ENCODE measurements at regions not wholly inside any gene's neighbourhood (a gene's known extent, or its start where the extent isn't known, plus 50 kb on each side); places are given as distances from the start of the nearest gene placed in this dataset.

GRCh38 chr15:92565351-92566125 lies 90.0 kb downstream of the FAM174B start:
- no peak for DNase-seq (ENCODE audit: low read depth, low spot score)

GRCh38 chr15:92561754-92562153 lies 93.8 kb downstream of the FAM174B start:
- DNase-seq (ENCODE audit: low read depth, low spot score): no peak

DNA sequence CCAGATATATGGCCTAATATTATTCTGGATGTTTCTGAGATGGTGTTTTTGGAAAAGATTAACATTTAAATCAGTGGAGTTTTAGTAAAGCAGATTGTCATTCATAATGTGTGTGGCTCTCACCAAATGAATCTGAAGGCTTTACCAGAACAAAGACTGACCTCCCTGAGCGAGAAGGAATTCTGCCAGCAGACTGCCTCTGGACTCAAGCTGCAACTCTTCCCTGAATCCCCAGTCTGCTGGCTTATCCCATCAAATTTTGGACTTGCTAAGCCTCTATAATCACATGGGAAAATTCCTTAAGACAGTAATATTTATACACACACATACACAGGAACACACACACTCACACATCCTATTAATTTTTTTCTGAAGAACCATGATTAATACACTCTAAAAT lies 102.3 kb downstream of the FAM174B start:
- no peak for DNase-seq (ENCODE audit: low read depth, low spot score)

GRCh38 chr15:92545996-92546395 lies 109.6 kb downstream of the FAM174B start:
- no peak for DNase-seq (ENCODE audit: low read depth, low spot score)

GRCh38 chr15:92541291-92542200 lies 114.0 kb downstream of the FAM174B start:
- DNase-seq (ENCODE audit: low read depth, low spot score): no peak

GRCh38 chr15:92538115-92538514 lies 117.5 kb downstream of the FAM174B start:
- DNase-seq (ENCODE audit: low read depth, low spot score): no peak

DNA sequence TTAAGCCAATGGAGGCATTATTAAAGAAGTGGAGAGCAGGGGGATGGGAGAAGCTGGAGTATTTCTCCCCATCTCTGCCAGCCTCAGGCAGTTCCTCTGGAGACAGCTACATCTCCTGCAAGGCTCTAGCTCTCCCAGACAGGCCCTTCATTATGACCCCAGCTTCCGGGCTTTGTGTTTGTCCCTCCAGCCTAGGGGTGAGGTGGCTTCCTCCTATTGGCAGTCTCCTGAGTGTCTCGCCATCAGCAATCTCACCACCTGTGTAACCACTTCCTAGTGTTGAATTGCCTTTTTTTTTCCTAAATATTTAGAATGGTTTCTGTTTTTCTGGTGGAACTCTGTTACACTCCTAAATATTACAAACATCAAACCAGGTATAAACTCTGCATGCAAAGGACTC lies 122.3 kb downstream of the FAM174B start:
- no peak for DNase-seq (ENCODE audit: low read depth, low spot score)

DNA sequence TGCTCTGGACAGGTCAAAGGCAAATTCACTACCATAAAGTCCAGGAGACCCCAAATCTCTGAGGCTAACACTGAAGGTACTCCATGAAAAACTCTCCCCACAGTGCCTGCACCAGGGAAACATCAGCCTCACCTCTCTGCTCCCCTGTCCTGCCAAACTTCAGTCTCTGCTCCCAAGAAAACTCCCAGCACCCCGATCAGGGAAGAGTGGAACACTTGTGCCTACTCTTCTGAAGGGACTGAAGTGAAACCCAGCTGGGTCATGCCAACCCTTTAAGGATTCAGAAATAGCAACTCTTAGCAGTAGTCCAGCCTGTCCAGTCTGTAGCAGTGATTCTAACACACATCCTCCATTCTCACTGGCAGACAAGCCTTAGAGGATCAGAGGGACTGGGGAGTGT lies 124.2 kb downstream of the FAM174B start:
- no peak for DNase-seq (ENCODE audit: low read depth, low spot score)

DNA sequence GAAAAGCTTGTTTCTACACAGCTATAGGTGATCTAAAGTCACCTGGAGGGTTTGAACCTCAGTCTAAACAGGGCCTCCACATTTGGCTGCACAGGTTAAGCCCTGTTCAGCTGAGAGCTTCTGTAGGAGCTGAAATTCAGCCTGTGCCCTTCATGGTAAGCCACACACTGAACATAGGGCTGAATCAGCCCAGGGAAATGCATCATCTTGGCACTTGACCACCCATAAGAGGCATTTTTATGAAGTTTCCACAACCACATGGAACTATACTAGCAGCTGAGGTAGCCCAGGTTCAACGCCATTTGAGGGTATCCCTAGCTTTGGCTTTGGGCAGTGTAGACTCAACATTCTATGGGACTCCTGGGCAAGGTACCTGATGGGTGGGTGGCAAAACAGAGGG lies 126.8 kb downstream of the FAM174B start:
- DNase-seq (ENCODE audit: low read depth, low spot score): no peak

DNA sequence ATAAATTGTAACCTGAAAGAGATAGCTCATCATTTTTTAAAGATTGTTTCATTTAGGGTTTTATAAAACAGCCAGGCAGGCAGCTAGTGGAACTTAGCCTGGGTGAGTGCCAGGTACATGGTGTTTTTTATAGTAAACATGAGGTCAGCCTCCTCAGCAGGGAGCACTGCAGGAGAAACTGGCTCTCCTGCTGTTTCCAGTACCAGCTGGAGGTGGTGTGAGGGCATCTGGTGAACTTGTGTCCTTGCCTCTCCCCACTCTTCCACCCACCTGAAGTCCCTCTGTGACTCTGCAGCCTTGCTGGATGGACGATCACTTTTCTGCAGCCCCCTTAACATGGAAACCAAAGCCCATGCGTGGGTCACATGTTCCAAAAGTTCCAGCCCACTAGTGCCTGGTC lies 128.4 kb downstream of the FAM174B start:
- no peak for DNase-seq (ENCODE audit: low read depth, low spot score)

GRCh38 chr15:92525758-92526245 lies 129.8 kb downstream of the FAM174B start:
- DNase-seq (ENCODE audit: low read depth, low spot score): no peak

- no peak for DNase-seq (ENCODE audit: low read depth, low spot score)
Measured at GRCh38 chr15:92524874-92525565, 130.6 kb downstream of the FAM174B start.

- DNase-seq (ENCODE audit: low read depth, low spot score): no peak
Measured at GRCh38 chr15:92524161-92524560, 130.5 kb downstream of the ST8SIA2 start.

DNA sequence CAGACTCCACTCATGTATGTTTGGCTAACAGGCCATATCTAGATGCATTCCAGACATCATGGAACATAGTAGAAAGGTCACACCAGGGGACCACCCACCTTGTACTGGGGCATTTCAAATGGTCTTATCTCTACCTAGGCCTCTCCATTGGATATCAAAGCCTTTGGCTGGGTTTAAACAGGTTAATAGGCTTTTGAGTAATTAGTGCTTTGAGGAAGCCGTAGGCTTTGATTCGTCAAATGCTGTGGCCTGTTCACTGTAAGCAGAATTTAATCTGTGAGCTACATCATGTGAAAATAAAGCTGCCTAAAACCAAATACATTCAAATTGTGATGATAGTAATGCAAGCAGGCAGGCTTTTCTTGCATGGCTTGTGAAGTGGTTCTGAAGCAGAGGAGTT lies 129.5 kb downstream of the ST8SIA2 start:
- DNase-seq (ENCODE audit: low read depth, low spot score): no peak

DNA sequence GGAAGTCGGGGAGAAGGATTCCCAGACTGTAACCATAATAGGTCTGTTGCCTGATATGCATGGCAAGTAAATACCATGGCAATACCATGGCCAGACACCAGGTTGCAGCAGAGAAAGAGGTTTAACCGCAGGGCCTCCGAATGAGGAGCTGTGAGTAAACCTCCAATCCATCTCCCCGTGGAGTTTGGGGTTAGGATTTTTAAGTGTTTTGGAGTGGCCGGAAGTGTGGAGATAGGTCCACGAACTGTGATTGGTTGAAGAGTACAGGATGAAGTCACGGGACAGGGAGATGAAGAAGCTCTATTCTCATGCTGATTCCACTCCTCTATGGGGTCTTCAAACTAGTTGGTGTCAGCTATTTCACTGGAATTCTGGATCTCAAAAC lies 127.9 kb downstream of the ST8SIA2 start:
- DNase-seq (ENCODE audit: low read depth, low spot score): peak; percentile 13

DNA sequence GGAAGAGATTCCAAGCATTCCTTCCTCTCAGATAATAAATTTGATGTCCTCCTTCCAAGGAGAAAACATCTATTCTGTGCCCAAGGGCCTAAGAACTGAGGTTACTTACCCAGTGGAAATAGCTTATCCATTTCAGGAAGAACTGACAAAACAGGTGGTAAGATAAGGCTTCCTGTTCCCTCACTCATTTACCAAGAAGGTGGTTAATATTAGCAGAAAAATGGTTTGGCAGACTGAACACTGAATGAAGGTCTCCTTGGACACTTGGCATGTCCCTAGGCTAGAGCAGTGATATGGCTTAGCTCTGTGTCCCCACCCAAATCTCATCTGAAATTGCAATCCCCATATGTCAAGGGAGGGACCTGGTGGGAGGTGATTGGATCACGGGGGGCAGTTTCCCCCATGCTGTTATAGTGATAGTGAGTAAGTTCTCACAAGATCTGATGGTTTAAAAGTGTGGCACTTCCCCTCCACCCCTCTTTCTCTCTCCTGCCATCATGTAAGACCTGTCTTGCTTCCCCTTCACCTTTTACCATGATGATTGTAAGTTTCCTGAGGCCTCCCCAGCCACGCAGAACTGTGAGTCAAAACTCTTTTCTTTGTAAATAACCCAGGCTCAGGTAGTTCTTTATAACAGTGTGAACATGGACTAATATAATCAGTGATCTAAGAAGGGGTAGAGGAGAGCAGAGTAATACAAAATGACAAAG lies 127.4 kb downstream of the ST8SIA2 start:
- DNase-seq (ENCODE audit: low read depth, low spot score): no peak

GRCh38 chr15:92519709-92520108 lies 126.0 kb downstream of the ST8SIA2 start:
- DNase-seq (ENCODE audit: low read depth, low spot score): no peak
